Transverse colon (tissue), 3 donors: ENCODE measurements at regions not wholly inside any gene's neighbourhood (a gene's known extent, or its start where the extent isn't known, plus 50 kb on each side); places are given as distances from the start of the nearest gene placed in this dataset.
"Not testable (repeated sequence)": the region's sequence is repeated elsewhere in the genome, so short reads cannot be mapped to it uniquely, and the experiment has no call there.

Experiments
- CTCF ChIP-seq, 5 experiments: fragments of 200-600 bp in 3 of 5; fragments of 450-650 bp in 2 of 5; sonication (generic) in 3 of 5; IDR thresholded peaks; 1 replicate in 2 of 5; 2 replicates in 3 of 5; pipeline ENCODE4 v1.5.1; 2016 to 2017; ENCODE audit warnings: antibody characterized with exemption in 5 of 5, inconsistent platforms in 3 of 5, mild to moderate bottlenecking in 2 of 5, moderate library complexity in 1 of 5
- EP300 ChIP-seq: sonication (generic); formaldehyde crosslinking; IDR thresholded peaks from one replicate; pipeline ENCODE4 v1.6.1; 2017; ENCODE audit warnings: antibody characterized with exemption, low read depth
- POLR2A ChIP-seq: fragments of 450-650 bp; IDR thresholded peaks from one replicate; pipeline ENCODE4 v1.6.1; 2016; ENCODE audit warnings: antibody characterized with exemption, mild to moderate bottlenecking, moderate library complexity

- not testable (repeated sequence) for TF ChIP-seq CTCF (IDR thresholded peaks at IDR 0.05); EP300; POLR2A
Measured at GRCh38 chr7:39871610-39872009, 78.4 kb upstream of the CDK13 start.
